GM23338 (cell line): ENCODE measurements at regions not wholly inside any gene's neighbourhood (a gene's known extent, or its start where the extent isn't known, plus 50 kb on each side); places are given as distances from the start of the nearest gene placed in this dataset.

ENCODE experiments used
- CREB1 ChIP-seq: fragments of 250-450 bp; sonication (Bioruptor Pico); IDR thresholded peaks from 2 replicates; pipeline ENCODE4 v1.5.0; 2020; ENCODE audit warnings: low read depth, mild to moderate bottlenecking, moderate library complexity
- EZH2 ChIP-seq: fragments of 200-600 bp; sonication (generic); IDR thresholded peaks from one replicate; pipeline ENCODE4 v1.8.0; 2017; ENCODE audit warnings: antibody characterized with exemption, mild to moderate bottlenecking, low read depth; ENCODE audit not compliant: unreplicated experiment
- POLR2AphosphoS5 ChIP-seq: IDR thresholded peaks from 2 replicates; pipeline ENCODE4 v1.6.1; 2016; ENCODE audit warnings: antibody characterized with exemption, low read depth
- TF ChIP-seq, protein P1 (sequence below), 2 experiments: fragments of 200-600 bp in 1 of 2; sonication (generic) in 1 of 2; conservative IDR thresholded peaks; 2 replicates each; pipeline versions ENCODE4 v1.5.1 to v1.6.1; 2016 to 2017; ENCODE audit warnings: antibody characterized with exemption in 2 of 2, low read depth in 2 of 2, mild to moderate bottlenecking in 2 of 2, moderate library complexity in 1 of 2

DNA sequence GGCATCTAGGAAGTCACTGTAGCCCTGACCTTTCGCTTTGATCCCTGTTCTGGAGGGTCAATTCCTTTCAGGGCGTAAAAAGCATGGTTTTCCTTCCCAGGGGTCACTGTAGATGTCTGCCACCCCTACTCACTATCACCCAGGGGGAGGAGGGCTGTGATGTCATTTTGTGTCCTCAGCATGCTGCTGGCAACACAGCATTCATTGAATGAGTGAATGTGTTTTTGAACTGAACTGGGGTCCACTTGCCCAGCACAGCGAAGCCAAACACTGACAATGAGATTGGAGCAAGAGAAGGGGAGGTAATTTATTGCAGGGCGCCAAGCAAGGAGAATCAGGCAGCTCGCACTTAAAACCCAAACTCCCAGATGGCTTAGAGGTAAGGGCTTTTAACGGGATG lies 78.2 kb upstream of the PGBD5 start:
- no peak for TF ChIP-seq POLR2AphosphoS5
- TF ChIP-seq, protein P1, sequence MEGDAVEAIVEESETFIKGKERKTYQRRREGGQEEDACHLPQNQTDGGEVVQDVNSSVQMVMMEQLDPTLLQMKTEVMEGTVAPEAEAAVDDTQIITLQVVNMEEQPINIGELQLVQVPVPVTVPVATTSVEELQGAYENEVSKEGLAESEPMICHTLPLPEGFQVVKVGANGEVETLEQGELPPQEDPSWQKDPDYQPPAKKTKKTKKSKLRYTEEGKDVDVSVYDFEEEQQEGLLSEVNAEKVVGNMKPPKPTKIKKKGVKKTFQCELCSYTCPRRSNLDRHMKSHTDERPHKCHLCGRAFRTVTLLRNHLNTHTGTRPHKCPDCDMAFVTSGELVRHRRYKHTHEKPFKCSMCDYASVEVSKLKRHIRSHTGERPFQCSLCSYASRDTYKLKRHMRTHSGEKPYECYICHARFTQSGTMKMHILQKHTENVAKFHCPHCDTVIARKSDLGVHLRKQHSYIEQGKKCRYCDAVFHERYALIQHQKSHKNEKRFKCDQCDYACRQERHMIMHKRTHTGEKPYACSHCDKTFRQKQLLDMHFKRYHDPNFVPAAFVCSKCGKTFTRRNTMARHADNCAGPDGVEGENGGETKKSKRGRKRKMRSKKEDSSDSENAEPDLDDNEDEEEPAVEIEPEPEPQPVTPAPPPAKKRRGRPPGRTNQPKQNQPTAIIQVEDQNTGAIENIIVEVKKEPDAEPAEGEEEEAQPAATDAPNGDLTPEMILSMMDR (conservative IDR thresholded peaks at IDR 0.05; ENCODE audit: low read depth in 2 of 2) = no peak
- TF ChIP-seq EZH2 = no peak
- TF ChIP-seq CREB1 (CRISPR knock-in tag) = no peak
